ENCODE measurements at regions not wholly inside any gene's neighbourhood (a gene's known extent, or its start where the extent isn't known, plus 50 kb on each side); places are given as distances from the start of the nearest gene placed in this dataset.
"Not testable (repeated sequence)": the region's sequence is repeated elsewhere in the genome, so short reads cannot be mapped to it uniquely, and the experiment has no call there.

DNA sequence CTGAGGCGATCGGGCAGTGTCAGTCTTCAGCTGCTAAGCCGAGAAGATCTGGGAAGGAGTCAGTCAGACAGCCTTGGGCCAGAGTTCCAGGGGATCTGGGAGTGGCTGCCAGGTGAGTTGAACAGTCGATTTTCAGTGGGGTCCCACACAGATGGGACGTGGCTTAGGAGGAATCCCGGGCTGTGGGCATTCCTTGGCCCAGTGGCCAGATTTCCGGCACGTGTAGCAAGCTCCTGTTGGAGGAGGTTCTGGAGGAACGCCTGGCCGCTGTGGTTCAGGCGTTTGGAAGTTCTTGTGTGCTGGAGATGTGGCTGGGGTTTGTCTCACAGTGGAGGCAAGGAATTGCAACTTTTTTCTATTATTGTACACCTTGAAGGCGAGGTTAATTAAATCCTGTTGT is 269.4 kb upstream of the SLC16A7 start:
- not testable (repeated sequence) for TF ChIP-seq POLR2A (IDR thresholded peaks at IDR 0.05)
- TF ChIP-seq, protein P1, sequence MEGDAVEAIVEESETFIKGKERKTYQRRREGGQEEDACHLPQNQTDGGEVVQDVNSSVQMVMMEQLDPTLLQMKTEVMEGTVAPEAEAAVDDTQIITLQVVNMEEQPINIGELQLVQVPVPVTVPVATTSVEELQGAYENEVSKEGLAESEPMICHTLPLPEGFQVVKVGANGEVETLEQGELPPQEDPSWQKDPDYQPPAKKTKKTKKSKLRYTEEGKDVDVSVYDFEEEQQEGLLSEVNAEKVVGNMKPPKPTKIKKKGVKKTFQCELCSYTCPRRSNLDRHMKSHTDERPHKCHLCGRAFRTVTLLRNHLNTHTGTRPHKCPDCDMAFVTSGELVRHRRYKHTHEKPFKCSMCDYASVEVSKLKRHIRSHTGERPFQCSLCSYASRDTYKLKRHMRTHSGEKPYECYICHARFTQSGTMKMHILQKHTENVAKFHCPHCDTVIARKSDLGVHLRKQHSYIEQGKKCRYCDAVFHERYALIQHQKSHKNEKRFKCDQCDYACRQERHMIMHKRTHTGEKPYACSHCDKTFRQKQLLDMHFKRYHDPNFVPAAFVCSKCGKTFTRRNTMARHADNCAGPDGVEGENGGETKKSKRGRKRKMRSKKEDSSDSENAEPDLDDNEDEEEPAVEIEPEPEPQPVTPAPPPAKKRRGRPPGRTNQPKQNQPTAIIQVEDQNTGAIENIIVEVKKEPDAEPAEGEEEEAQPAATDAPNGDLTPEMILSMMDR (IDR thresholded peaks at IDR 0.05) = not testable (repeated sequence)

Data from right lobe of liver (tissue), 4 donors.